ENCODE measurements at regions not wholly inside any gene's neighbourhood (a gene's known extent, or its start where the extent isn't known, plus 50 kb on each side); places are given as distances from the start of the nearest gene placed in this dataset.

- no peak for TF ChIP-seq ISL1 (CRISPR knock-in tag; IDR thresholded peaks at IDR 0.05)
- no peak for TF ChIP-seq SNAI2 (CRISPR knock-in tag; IDR thresholded peaks at IDR 0.05)
- TF ChIP-seq, protein P1, sequence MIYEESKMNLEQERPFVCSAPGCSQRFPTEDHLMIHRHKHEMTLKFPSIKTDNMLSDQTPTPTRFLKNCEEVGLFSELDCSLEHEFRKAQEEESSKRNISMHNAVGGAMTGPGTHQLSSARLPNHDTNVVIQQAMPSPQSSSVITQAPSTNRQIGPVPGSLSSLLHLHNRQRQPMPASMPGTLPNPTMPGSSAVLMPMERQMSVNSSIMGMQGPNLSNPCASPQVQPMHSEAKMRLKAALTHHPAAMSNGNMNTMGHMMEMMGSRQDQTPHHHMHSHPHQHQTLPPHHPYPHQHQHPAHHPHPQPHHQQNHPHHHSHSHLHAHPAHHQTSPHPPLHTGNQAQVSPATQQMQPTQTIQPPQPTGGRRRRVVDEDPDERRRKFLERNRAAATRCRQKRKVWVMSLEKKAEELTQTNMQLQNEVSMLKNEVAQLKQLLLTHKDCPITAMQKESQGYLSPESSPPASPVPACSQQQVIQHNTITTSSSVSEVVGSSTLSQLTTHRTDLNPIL (CRISPR knock-in tag; IDR thresholded peaks at IDR 0.05; ENCODE audit: low read depth), result no peak
- TF ChIP-seq TCF4 (CRISPR knock-in tag; IDR thresholded peaks at IDR 0.05; ENCODE audit: borderline replicate concordance), result no peak
- no peak for TF ChIP-seq RARB (CRISPR knock-in tag; IDR thresholded peaks at IDR 0.05)
- TF ChIP-seq TOX (CRISPR knock-in tag; IDR thresholded peaks at IDR 0.05; ENCODE audit: borderline replicate concordance), result no peak
- TF ChIP-seq, protein P2, sequence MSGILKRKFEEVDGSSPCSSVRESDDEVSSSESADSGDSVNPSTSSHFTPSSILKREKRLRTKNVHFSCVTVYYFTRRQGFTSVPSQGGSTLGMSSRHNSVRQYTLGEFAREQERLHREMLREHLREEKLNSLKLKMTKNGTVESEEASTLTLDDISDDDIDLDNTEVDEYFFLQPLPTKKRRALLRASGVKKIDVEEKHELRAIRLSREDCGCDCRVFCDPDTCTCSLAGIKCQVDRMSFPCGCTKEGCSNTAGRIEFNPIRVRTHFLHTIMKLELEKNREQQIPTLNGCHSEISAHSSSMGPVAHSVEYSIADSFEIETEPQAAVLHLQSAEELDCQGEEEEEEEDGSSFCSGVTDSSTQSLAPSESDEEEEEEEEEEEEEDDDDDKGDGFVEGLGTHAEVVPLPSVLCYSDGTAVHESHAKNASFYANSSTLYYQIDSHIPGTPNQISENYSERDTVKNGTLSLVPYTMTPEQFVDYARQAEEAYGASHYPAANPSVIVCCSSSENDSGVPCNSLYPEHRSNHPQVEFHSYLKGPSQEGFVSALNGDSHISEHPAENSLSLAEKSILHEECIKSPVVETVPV (CRISPR knock-in tag; IDR thresholded peaks at IDR 0.05), result no peak
Measured at GRCh38 chr3:1531981-1532380, 439.2 kb downstream of the CNTN6 start.

Data from SK-N-SH treated with all-trans-retinoic acid at 6 μM for 48 hours (cell line).